ENCODE measurements at regions not wholly inside any gene's neighbourhood (a gene's known extent, or its start where the extent isn't known, plus 50 kb on each side); places are given as distances from the start of the nearest gene placed in this dataset.

DNA sequence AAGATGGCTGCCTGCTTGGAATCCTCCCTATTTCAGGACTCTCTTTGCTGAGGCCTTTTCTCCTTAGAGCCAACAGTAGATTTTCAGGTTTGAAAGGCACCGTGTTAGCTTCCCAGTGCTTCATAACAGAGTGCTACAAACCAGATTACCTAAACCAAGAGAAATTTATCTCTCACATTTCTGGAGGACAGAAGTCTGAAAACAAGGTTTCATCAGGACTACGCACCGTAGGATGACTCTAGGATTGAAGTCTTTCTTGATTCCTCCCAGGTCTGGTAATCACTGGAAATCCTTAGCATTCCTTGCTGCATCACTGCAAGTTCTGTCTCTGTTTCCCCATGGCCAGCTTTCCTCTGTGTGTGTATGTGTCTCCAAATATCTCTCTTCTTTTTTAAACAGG is 508.4 kb upstream of the GJE1 start:
- no peak for DNase-seq (ENCODE audit: extremely low spot score)
- ChIA-PET POLR2A (no interaction called here), CTCF (no interaction called here)
- TF ChIP-seq, protein P1, sequence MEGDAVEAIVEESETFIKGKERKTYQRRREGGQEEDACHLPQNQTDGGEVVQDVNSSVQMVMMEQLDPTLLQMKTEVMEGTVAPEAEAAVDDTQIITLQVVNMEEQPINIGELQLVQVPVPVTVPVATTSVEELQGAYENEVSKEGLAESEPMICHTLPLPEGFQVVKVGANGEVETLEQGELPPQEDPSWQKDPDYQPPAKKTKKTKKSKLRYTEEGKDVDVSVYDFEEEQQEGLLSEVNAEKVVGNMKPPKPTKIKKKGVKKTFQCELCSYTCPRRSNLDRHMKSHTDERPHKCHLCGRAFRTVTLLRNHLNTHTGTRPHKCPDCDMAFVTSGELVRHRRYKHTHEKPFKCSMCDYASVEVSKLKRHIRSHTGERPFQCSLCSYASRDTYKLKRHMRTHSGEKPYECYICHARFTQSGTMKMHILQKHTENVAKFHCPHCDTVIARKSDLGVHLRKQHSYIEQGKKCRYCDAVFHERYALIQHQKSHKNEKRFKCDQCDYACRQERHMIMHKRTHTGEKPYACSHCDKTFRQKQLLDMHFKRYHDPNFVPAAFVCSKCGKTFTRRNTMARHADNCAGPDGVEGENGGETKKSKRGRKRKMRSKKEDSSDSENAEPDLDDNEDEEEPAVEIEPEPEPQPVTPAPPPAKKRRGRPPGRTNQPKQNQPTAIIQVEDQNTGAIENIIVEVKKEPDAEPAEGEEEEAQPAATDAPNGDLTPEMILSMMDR (IDR thresholded peaks at IDR 0.05; ENCODE audit: control extremely low read depth, extremely low read depth, low read depth, missing control alignments), result no peak

DNA sequence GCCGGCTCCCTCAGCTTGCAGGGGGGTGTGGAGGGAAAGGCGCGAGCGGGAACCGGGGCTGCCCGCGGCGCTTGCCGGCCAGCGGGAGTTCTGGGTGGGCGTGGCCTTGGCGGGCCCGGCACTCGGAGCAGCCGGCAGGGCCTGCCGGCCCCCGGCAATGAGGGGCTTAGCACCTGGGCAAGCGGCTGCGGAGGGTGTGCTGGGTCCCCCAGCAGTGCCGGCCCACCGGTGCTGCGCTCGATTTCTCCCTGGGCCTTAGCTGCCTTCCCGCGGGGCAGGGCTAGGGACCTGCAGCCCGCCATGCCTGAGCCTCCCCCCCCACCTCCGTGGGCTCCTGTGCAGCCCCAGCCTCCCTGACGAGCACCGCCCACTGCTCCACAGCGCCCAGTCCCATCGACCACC is 514.5 kb upstream of the GJE1 start:
- no peak for DNase-seq (ENCODE audit: extremely low spot score)
- TF ChIP-seq, protein P1 (IDR thresholded peaks at IDR 0.05; ENCODE audit: control extremely low read depth, extremely low read depth, low read depth, missing control alignments), result no peak
- POLR2A ChIA-PET, result no interaction called here
- CTCF ChIA-PET, result no interaction called here

DNA sequence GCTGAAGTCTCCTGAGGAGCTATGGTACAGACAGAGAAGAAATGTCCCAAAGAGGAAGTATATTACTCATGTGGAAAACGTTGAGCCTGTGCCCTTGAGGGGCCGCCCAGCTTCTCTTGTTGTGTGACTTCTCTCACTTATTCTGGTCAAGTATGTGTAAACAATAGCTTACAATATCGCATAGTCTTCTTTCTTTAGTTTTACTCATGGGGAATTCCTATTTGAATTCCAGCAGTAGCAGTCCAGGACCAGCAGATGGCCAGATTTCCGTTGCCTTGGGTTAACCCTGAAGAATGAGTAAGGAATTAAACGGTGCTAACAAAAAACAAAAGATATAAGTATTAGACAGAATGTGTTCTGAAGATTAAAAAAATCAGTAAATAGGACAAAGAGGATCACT is 522.0 kb upstream of the GJE1 start:
- ChIA-PET POLR2A (no interaction called here), CTCF (interaction anchor here (1.0 kb wide), 1 partner anchor 11 kb away, joined by 3 read pairs; no protein-coding TSS in a partner anchor)
- no peak for DNase-seq (ENCODE audit: extremely low spot score)
- TF ChIP-seq, protein P1 (IDR thresholded peaks at IDR 0.05; ENCODE audit: control extremely low read depth, extremely low read depth, low read depth, missing control alignments), result no peak

DNA sequence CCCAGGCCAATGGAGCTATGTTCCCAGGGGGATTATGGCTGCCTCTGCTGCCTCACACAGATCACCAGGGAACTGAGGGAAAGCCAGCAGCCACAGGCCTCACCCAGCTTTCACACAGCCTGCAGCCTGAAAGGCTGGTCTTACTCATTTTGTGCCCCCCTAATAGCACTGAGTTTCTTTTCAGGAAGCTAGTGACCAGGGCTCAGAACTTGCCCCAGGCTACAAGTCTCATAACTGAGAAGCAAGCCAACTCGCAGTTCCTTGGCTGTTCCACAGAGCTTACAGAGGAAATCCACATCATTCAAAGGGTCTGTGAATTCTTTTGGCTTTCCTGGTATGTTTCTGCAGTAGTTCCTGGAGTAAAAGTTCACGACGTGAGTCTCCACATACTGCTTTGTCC is 524.8 kb upstream of the GJE1 start:
- TF ChIP-seq, protein P1 (IDR thresholded peaks at IDR 0.05; ENCODE audit: control extremely low read depth, extremely low read depth, low read depth, missing control alignments), result no peak
- no peak for DNase-seq (ENCODE audit: extremely low spot score)
- CTCF ChIA-PET, result interaction anchor here (1.0 to 1.4 kb wide), 3 partner anchors 11 to 45 kb away, joined by 3 to 5 read pairs (median 4); no protein-coding TSS in a partner anchor
- POLR2A ChIA-PET, result no interaction called here

DNA sequence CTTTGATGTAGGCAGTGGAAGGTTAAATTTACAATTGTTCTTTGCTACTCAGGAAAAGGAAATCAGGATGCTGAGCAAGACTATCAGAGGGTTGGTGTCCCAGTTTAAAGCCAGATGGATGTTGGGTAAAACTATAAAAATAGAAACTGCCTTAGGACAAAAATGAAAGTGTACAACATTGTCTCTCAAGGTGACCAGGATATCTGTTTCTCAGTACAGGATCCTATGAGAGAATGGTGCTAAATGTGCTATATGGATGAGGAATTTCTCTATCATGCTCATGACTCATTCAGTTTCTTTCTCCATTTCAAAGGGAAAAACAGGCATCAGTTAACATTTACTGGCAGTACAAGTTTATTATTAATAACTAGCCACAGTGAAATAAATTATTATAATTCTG is 534.2 kb upstream of the GJE1 start:
- DNase-seq (ENCODE audit: extremely low spot score), result no peak
- POLR2A ChIA-PET, result no interaction called here
- TF ChIP-seq, protein P1 (IDR thresholded peaks at IDR 0.05; ENCODE audit: control extremely low read depth, extremely low read depth, low read depth, missing control alignments), result no peak
- CTCF ChIA-PET, result interaction anchor here (1.9 kb wide), 1 partner anchor 10 kb away, joined by 5 read pairs; no protein-coding TSS in a partner anchor

DNA sequence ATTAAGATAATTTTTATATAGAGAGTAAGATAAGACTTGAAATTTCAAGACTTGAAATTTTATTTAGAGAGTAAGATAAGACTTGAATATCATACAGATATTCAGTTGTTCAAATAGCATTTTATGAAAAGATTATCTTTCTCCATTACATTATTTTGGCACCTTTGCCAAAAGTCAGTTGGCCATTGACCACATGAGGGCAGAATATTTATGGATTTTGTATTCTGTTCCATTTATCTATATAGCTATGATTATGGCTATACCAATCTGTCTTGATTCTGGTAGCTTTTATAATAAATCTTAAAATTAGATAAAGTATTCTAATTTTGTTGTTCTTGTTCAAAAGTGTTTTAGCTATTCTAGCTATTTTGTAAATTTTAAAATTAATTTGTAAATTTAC is 537.9 kb upstream of the GJE1 start:
- DNase-seq (ENCODE audit: extremely low spot score), result no peak
- ChIA-PET POLR2A (no interaction called here), CTCF (interaction anchor here (1.5 kb wide), 1 partner anchor 12 kb away, joined by 4 read pairs; no protein-coding TSS in a partner anchor)
- TF ChIP-seq, protein P1 (IDR thresholded peaks at IDR 0.05; ENCODE audit: control extremely low read depth, extremely low read depth, low read depth, missing control alignments), result no peak

DNA sequence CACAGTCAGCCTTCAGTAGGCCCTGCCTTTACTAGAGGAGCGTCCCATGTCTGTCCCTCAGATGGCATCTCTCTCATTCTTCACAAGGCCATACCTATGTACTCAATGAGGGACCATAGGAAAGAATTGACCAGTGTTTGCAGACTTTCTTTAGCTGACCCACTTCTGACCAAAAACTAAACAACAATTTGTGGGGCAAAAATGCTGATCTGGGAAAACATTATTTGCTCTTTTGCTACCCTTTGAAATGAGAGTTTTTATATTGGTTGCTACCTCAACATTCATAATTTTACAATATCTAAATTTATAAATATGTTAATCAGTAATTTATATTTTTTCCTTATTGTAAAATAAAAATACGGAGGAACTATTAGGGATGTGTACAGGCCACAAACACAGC is 539.4 kb upstream of the GJE1 start:
- ChIA-PET POLR2A (no interaction called here), CTCF (no interaction called here)
- no peak for DNase-seq (ENCODE audit: extremely low spot score)
- TF ChIP-seq, protein P1 (IDR thresholded peaks at IDR 0.05; ENCODE audit: control extremely low read depth, extremely low read depth, low read depth, missing control alignments), result no peak
